ENCODE measurements at regions not wholly inside any gene's neighbourhood (a gene's known extent, or its start where the extent isn't known, plus 50 kb on each side); places are given as distances from the start of the nearest gene placed in this dataset.

DNA sequence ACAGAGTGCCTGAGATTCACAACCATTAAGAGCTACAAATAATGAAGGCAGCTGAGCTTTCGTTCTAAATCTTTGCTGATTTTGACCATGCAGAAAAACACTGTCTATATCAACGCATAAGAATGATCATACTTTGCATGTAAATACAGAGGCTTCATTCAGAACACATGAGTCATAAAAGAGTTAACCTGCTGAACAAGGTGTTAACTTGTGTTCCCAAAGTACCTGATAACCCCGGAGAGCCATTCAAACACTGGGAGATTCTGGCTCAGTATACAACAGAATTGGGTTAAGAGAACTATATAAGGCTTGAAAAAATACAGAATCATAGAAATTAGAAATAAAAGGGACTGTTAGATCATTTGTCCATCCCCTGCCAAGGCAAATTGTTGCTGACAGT, 964.3 kb upstream of the TENM3 start:
- DNase-seq (ENCODE audit: low spot score) = no peak

DNA sequence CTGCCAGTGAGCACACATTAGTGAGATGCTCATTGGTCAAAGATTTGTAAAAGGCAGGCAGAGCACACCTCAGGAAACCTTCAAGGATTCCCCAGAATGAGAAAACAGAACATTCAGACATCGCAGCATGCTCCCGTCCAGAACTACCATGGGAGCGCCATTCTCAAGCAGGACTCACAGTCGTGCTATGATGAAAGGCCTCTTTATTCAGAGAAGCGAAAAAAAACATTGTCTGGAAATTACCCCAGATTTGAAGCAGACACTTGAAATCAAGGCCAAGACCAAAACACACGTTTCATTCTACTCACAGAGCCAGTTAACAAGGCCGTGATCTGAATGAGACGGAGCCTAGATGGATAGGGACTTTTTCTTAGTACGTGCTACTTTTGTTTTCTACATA, 961.8 kb upstream of the TENM3 start:
- peak; percentile 8 for DNase-seq (ENCODE audit: low spot score)

DNA sequence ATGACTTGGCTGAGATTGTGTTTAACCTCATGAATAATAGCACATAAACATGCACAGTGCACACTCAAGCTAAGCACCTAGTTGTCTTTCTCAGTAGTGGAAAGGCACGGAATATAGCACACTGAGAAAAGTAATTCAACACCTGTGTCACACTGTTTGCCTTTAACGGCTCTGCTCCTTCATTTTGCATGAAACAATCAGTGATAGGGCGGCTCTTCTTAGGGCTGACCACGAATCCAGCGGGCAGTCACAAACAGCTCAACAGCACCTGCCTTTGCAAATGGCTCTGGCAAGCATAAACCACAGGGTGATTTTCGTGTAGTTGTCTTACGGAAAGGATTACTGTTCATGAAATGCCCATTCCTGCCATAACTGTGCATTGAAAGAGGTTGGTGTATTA, 954.0 kb upstream of the TENM3 start:
- no peak for DNase-seq (ENCODE audit: low spot score)

DNA sequence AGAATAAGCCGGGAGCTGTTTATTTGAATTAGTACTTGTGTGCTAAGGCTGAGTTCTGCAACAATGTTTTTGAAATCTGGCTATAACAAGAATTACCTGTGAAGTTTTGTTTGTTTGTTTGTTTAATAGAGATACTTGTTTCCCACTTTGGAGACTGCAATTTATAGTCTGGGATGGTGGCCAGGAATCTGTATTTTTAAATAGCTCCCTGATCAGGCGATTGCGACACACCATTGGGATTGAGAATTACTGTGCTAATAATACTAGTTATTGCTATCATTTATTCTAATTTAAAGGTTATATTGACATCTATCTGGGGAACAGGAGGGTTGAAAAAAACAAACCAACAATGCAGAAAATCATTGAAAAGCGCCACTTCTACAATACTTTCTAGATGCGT, 951.6 kb upstream of the TENM3 start:
- no peak for DNase-seq (ENCODE audit: low spot score)

DNA sequence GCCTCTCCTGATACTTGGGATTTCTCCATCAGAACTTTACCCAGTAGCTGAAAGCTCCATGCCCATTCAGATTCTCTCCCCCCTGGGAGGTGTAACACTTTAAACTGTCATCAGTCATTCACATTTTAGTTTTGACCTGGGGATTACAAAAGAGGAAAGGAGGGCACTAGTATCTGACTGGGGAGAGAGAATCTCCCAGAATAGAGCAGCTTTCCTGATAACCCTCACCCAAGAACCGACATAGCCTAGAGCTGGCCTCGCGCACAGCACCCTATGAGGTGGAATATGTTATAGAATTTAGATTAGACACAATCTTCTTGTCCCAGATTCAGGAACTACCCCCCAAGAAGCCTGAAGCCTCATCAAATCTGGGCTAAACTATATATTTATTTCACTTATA, 950.2 kb upstream of the TENM3 start:
- DNase-seq (ENCODE audit: low spot score) = no peak

DNA sequence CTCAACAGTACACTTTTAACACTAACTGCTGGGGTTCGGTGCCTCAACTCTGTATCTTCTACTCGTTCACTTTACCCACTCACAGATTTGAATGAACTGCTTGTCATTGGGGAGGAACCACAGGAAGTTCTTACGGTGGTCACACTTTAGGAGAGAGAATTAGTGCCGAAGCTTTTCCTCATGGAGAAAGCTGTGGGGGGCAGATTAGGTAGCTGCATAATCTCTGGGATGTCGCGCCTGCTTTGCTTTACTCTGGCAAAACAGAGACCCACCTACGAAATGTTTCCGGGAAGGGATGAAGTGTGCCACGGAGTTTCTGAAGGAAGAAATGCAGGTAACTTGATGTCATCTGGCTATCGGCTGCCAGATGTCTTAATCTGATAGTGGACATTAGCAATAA, 949.7 kb upstream of the TENM3 start:
- DNase-seq (ENCODE audit: low spot score) = no peak

DNA sequence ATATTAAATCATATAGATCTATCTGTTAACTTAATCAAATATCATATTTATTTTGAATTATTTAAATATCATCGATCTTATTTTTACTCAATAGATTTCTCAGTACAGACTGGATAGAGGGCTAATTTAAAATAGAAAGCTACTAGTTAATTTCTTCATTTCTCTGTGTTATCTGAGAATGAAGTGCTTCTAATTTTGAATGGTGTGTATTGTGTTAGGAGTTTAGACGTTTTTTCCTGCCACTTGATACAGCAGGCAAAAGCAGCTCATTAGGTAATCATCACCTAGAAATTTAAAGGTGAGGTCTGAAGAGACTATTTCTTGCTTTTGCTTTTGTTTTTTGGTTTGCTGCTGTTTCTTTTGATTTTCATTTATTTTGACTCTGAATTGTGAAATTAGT, 948.8 kb upstream of the TENM3 start:
- no peak for DNase-seq (ENCODE audit: low spot score)

DNA sequence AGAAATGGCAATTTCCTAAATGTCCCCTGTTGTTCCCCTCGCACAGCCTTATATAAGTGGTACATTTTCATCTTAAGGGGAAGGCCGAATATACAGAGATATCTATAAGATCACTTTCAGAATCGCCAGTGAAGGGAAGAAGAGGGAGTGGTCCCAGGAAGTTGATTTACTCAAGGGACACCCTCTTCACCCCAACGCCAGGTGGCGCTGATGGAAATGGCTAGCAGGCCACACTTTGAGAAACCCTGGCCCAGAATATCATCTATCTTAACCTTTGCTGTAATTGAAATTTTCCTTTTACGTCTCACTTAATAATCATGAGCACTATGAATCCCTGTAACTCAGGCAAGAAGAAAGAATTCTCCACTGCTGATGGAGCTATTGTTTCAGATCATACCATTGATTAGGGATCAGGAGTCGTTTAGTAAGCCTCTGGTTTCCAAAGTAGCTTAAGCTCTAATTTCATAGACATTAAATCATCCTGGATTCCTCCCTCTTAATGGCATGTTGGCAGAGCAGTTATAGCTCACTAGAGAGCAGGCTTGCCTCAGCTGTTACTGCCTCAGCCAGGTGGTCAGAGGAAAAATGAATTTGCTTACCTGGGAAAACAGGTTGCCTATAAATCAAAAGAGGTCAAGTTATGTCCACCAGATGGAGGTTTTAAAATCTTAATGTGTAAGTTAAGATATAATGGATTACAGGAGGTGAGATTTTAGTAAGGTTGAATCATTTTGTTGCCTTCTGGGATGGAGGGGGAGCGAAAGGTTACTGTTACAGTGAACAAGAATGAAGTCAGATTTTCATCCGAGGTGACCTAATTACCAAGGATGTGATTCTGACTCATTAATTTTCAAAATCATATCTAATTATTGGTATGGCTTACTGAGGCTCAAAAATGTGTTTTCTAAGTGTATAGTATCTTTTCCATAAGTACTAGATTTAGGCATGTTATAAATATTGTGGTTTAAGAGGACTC, 941.2 kb upstream of the TENM3 start:
- DNase-seq (ENCODE audit: low spot score) = peak; percentile 13

DNA sequence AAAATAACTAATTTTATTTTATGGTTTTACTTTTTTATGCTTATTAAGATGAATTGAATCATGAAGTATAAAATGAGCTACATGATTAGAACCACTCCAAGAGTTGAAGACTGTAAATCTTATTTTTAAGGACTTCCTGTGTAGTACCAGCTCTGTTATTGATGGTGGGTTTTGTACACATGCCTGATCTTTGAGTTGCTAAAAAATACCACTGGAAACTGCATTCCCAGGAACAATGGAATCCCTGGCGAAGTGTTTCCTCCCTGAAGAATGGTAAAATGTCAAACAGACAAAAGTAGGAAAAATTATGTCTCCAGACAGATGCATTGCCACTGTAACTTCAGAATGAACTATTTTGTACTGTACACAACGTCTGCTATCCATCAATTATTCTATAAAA, 935.4 kb upstream of the TENM3 start:
- no peak for DNase-seq (ENCODE audit: low spot score)

DNA sequence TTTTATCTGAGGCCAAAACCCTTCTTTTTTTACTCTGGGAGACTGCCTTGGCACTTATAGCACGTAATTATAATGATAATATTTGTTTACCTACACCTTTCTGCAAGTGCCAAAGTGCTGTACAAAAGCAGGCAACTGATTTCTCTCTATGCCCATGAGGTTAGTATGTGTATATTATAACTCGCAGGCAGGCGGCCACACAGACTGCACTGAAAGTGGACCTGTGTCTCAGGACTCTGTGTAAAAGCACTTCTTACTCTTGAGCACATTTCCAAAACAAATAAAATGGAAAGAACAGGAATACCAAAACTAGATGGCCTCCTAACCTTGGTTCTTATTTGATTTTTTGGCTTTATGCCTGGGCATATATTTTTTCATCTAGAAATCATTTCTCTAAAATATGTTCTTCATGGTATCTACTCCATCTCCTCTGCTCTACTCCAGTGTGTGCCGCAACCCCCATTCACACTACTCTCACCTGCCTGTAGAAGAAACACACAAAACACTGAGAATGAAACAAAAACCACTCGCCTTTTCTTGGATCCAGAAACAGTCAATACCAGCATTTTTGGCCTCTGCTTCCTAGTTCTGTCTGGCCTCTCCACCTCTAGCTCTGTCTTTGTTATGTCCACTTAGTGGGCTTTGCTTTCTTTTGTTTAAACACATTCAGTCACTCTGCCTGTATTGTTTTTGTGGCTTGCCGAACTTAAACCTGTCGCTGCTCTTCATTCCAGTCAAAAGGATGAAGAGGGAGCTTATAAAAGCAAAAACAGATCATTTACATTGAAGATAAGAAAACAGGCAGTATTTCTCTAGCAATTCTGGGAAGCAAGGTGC, 934.5 kb upstream of the TENM3 start:
- no peak for DNase-seq (ENCODE audit: low spot score)

DNA sequence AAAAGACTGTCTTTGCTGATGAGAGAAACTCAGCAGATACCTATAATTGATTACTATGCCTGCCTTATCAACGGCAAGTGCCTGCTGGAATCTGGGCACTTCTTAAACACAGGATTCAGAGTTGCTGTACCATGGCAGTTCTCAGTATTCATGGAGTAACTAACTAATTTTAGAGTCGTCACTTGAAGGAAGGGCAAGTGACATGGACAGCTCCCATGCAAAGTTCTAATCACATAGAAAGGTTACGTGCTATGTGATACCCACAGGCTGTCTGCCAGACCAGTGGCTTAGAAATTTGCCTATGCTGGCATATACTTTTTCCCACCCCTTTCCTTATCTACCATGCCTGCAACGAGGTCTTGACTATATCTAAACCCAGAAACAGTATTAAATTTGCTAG, 931.1 kb upstream of the TENM3 start:
- DNase-seq (ENCODE audit: low spot score) = no peak

DNA sequence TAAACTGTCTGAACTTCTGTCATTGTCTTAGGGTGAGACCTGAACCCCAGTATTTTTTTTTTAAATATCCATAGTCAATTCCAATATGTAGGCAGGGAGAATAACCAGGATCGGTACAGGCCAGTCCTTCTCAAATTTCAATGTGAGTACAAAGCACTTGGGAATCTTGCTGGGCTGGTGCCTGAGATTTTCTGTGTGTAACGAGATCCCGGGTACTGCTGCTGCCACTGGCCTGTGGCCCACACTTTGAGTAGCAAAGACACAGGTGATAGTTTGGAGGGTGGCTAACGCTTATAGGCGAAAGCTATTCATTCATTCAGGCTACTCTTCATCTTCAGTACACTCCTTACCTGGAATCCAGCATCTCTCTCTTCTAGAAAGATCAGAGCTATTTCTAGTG, 923.6 kb upstream of the TENM3 start:
- DNase-seq (ENCODE audit: low spot score) = no peak

DNA sequence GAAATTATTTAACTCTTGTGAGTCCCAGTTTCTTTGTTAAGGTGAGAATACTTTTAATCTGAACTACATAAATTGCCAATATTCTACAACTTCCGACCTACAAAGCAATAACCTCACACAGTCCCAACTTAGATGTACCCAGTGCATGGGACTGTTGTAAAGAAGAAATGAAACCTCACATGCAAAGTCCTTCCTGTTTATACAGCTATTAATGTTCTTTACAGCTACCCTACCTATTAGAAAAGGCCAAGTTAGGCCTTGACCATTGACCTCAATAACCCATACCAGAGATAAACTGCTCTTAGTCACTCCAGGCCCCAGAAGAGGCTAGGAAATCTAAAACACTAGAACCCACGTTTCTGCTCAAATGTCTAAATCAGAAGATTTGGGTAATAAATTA, 920.1 kb upstream of the TENM3 start:
- DNase-seq (ENCODE audit: low spot score) = no peak

DNA sequence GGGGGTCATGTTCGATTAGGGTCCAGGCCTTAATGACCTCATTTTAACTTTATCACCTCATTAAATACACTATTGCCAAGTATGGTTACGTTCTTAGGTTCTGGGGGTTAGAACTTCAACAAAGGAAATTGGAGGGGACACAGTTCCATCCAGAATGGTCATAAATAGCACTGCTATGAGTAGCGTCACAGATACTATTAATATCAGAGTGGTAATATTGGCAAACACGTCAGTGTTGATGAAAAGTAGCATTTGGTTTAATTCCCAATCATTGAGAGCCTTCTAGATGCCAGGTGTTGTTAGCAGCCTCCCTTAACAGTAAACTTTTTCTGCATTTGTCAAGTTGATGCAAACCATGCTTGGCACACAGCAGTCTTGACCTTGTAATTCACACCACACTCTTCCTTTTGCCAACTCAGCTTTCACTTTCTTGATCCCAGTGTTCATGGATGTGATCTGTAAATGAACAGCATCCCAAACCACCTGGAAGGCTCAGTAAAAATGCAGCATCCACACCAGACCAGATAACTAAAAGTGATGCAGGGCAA, 912.5 kb upstream of the TENM3 start:
- DNase-seq (ENCODE audit: low spot score) = no peak

DNA sequence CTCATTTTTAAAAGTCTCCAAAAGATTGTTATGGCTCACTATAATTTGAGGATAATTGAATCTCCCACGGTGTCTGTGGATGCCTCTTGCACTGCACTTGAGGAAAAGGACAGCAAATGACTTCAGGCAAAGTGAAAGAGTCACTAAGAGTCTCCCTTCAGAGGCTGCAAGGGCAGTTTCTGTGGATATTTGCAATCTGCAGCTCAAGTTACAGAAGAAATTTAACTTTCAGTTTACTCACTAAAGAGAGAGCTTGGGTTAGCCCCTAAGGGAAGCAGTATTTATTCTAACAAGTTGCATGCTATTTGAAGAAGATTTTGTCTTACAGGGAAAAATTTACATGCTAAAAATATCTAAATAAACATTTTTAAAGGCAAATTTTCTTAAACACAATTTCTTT, 912.0 kb upstream of the TENM3 start:
- DNase-seq (ENCODE audit: low spot score) = no peak

DNA sequence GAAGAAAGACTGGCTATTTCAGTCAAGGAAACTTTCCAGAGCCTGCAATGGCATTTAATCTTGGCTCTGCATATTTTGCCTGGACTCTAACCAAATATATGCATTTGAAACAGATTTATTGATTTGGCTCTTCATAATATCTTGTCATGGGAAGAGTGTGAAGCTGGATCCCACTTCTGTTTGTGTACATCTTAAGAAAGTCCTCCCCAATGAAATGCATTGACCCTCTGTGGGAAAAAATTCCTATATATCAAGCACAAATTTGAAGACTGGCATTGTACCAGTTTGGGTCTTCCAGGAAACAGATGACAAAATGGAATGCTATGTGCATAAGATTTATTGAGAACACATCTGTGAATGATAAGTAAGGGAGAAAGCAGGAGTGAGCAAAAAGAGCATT, 897.3 kb upstream of the TENM3 start:
- DNase-seq (ENCODE audit: low spot score) = no peak

DNA sequence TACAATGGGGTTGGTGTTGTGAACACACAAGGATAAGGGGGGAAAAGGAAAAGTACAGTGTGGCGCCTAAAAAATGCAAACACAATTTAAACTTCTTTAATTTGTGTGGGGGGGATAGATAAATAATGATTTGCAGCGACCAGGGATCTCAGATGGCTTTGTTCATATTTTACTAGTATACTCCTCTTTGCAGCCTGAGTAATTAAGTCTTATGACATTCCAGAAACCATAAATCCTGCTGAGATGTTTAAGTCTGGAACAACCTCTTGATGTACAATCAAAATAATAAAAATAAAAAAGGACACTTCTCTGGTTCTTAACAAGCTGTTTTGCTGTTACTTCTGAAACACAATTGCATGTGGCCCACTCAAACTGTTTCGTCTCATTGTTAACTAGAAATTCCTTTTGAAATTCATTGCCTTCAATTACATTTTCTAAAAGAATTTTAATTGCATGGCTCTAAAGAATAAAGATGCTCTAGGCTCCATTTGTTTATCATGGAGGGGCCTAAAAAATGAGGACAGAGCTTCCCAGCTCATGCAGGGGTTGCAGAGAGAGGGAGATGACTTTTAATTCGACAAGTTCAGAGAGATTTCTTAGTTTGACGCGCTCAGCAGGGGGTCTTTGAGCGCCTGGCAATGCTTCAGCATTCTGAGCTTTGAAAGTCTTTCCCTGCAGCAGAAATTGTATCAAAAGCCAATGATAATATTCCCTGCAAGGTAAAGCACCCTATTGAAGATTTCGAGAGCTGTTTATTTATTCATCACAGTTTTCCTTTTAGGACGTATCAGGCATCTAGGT, 892.4 kb upstream of the TENM3 start:
- no peak for DNase-seq (ENCODE audit: low spot score)

DNA sequence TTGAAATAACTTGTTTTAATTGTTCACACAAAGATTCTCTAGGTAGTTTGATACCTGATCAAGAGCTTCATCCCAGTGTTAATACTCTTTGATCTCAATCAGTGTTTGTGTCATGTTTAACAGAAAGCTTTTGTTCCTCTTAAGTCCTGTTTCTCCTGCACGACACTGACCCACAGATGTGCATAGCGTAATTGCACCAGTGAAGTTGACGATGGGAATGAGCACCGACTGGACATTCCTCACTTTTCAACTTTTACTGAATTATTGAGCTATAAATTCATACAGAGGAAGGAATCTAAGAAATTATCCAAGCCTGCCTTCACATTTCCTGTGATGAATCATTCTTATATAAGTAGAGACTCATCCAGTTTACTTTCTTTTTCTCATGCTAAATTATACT, 878.7 kb upstream of the TENM3 start:
- DNase-seq (ENCODE audit: low spot score) = no peak

DNA sequence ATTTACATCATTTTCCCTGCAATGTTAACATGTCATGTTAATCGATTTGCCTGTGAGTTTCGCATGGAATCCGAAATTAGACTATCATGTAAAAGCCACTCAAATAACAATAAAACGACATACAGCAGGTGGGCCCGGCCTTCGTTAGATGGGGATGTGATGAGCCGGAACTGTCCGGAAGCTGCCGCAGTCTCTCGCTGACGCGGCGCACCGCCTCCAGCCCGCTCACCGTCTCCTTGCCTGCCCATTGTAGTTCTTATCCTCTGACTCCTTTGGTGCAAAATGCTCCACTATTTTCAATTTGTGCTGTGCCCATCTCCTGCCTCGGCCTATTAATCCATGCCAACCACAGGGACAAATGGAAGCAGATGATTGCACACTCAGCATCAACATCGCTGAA, 877.5 kb upstream of the TENM3 start:
- no peak for DNase-seq (ENCODE audit: low spot score)

DNA sequence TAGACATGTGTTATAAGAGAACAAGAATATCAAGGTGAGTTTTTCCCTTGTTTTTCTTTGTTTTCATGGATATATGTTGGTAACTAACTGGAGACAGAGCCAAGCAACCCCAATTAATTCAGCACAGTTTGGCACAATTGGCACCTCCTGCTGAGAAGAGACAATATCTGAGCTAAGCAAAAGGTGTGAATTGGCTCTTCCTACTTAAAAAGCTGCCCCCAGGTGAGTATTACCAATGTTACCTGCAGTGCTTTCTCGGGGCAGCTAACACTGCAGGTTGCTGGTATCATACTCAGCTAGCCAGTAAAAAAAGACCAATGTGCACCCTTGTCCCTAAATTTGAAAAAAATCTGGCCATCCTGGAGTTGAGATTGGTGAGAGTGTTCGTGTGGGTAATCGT, 871.2 kb upstream of the TENM3 start:
- no peak for DNase-seq (ENCODE audit: low spot score)

DNA sequence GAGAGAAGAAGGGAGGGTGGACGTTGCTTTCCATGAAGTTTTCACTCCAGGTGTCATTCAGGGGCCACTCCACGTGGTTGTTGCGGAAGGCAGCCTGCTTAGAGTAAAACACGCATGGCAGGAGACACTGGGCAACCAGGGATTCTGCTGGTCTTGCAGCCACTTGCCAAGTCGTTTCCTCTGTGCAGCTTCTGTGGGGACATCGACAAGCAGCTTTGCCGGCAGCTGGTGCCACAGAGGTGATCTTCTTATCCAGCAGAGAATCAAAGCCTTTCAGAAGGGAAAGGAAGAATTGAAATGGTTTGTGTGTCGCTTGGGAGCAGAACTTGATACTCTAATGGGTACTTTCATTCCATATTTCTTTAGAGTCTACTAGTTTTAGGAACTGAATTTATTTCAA, 867.1 kb upstream of the TENM3 start:
- no peak for DNase-seq (ENCODE audit: low spot score)

DNA sequence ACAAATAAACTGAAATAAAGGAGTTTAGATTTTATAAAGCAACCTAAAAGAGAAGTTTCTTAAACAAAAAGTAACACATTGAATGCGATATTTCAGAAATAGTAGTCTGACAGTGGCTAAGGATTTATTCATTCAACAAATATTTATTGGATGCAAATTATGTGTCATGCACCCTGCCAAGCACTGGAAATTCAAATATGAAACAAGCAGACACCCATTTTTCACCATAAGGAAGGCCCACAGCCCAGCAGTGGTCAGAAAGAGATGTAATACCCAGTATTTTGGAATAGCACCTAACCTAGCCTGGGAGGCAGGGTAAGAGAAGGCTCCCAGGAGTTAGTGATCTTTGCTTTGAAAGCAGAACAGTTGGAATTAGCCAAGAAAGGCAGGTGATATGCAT, 855.1 kb upstream of the TENM3 start:
- no peak for DNase-seq (ENCODE audit: low spot score)
